ENCODE measurements at regions not wholly inside any gene's neighbourhood (a gene's known extent, or its start where the extent isn't known, plus 50 kb on each side); places are given as distances from the start of the nearest gene placed in this dataset.

DNA sequence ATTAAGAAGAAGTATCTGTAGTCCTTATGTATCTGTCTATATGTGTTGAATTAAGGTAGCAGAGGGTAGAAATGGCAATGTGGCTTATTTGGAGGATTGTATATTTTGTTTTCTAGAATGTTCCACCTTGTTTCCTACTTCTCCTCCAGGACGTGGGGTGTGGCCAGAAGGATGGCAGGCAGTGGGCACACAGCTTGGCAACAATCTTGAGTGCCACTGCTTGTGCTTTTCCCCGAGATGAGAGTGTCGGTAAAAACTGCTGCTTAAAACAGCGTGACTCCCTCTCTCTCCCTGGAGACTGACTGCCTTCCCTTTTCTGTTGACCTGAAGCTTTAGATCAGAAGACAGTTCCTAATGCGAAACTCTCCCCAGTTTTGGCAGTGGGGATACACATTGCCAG lies 61.2 kb downstream of the FAT3 start:
- DNase-seq (ENCODE audit: low spot score), result no peak
- no peak overlapping the region for H3K27ac Mint-ChIP-seq (ENCODE audit: unreplicated experiment)
- no peaks in the 10 kb centered on the region for H3K4me1 Mint-ChIP-seq (ENCODE audit: unreplicated experiment)
- H3K4me3 Mint-ChIP-seq (ENCODE audit: unreplicated experiment), result no peak overlapping the region
- TF ChIP-seq, protein P1, sequence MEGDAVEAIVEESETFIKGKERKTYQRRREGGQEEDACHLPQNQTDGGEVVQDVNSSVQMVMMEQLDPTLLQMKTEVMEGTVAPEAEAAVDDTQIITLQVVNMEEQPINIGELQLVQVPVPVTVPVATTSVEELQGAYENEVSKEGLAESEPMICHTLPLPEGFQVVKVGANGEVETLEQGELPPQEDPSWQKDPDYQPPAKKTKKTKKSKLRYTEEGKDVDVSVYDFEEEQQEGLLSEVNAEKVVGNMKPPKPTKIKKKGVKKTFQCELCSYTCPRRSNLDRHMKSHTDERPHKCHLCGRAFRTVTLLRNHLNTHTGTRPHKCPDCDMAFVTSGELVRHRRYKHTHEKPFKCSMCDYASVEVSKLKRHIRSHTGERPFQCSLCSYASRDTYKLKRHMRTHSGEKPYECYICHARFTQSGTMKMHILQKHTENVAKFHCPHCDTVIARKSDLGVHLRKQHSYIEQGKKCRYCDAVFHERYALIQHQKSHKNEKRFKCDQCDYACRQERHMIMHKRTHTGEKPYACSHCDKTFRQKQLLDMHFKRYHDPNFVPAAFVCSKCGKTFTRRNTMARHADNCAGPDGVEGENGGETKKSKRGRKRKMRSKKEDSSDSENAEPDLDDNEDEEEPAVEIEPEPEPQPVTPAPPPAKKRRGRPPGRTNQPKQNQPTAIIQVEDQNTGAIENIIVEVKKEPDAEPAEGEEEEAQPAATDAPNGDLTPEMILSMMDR (IDR thresholded peaks at IDR 0.05; ENCODE audit: unreplicated experiment), result no peak
- H3K36me3 Mint-ChIP-seq (ENCODE audit: low read depth, unreplicated experiment), result no peaks in the 10 kb centered on the region
- H3K27me3 Mint-ChIP-seq (ENCODE audit: unreplicated experiment), result no peaks in the 10 kb centered on the region
- no peaks in the 10 kb centered on the region for H3K9me3 Mint-ChIP-seq (ENCODE audit: unreplicated experiment)

DNA sequence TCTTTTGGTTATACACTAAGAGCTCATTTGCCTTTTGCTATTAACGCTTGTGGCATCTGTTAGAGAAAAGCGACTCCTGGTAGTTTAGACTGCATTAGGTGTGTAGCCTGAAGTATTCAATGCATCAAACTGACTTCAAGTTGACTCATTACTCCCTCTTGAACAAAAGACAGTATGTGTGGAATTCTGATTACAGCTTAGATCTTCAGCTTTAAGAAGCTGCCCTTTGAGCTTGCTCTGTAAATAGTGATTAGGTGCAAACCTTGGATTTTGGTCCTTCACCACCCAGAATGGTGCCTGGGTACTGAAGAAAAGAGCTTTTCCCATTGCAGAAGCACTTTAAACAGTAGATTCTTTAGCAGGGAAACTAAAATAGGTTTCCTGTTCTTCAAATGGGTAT lies 62.1 kb downstream of the FAT3 start:
- no peaks in the 10 kb centered on the region for H3K4me1 Mint-ChIP-seq (ENCODE audit: unreplicated experiment)
- no peak for DNase-seq (ENCODE audit: low spot score)

DNA sequence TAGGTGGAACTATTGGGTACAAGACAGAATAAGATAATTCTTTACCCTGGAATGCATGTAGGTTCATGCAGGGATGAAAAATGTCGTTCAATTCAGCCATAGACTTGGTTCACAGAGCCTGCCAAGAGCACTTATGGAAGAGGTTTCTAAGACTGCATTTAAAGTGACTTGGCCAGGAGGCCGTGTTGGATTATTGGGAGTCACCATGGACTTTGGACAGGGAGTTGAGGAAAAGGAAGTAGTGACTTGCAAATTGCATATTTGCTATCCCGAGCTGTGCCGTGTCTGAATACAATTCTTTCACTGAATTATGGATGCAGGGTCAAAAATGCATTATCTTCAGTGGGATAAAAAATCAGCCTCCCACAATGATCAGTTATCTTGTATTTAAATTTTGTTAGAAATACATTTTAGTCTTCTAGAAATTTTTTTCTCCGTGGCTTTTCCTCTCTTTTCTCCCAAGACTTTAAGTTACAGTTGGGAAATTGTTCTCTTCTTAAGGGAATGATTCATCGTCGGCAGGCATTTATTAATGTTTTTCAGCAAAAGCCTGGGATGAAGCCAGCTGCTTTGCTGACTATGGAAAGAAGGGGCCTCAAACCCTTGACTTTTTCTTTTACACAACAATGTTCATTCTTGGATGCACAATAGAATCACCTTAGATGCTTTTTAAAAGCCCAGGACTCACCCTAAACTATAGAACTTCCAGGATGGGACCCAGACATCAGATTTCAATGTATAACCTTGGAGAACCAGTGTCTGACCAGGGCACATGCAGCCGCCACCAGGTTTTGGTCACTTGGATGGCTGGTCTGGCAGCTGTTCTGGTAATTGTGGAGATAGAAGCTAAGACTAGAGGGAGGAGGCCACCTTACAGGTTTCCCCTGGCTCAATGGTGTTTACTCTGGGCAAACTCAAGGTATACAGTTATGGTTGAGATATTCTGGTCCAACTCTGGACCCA lies 70.8 kb downstream of the FAT3 start:
- Mint-ChIP-seq H3K4me1 (ENCODE audit: unreplicated experiment) (peaks cover 7% of the 10 kb centered on the region), H3K4me3 (ENCODE audit: unreplicated experiment) (no peak overlapping the region), H3K27ac (ENCODE audit: unreplicated experiment) (no peak overlapping the region)

More for the DNA sequence above, 62.1 kb downstream of the FAT3 start:
- Mint-ChIP-seq H3K27me3 (ENCODE audit: unreplicated experiment) (no peaks in the 10 kb centered on the region), H3K4me3 (ENCODE audit: unreplicated experiment) (no peak overlapping the region), H3K9me3 (ENCODE audit: unreplicated experiment) (no peaks in the 10 kb centered on the region), H3K36me3 (ENCODE audit: low read depth, unreplicated experiment) (no peaks in the 10 kb centered on the region), H3K27ac (ENCODE audit: unreplicated experiment) (no peak overlapping the region)
- TF ChIP-seq, protein P1 (IDR thresholded peaks at IDR 0.05; ENCODE audit: unreplicated experiment), result no peak

GRCh38 chr11:92296138-92296515 lies 71.5 kb downstream of the FAT3 start:
- H3K4me1 Mint-ChIP-seq (ENCODE audit: unreplicated experiment), result peaks cover 7% of the 10 kb centered on the region
- peaks cover 2% of the 10 kb centered on the region for H3K27me3 Mint-ChIP-seq (ENCODE audit: unreplicated experiment)
- no peak overlapping the region for H3K4me3 Mint-ChIP-seq (ENCODE audit: unreplicated experiment)
- DNase-seq (ENCODE audit: low spot score), result no peak
- H3K27ac Mint-ChIP-seq (ENCODE audit: unreplicated experiment), result no peak overlapping the region
- H3K36me3 Mint-ChIP-seq (ENCODE audit: low read depth, unreplicated experiment), result peaks cover 4% of the 10 kb centered on the region
- H3K9me3 Mint-ChIP-seq (ENCODE audit: unreplicated experiment), result no peaks in the 10 kb centered on the region
- TF ChIP-seq, protein P1 (IDR thresholded peaks at IDR 0.05; ENCODE audit: unreplicated experiment), result no peak

More for the DNA sequence above, 70.8 kb downstream of the FAT3 start:
- TF ChIP-seq, protein P1 (IDR thresholded peaks at IDR 0.05; ENCODE audit: unreplicated experiment), result no peak
- Mint-ChIP-seq H3K36me3 (ENCODE audit: low read depth, unreplicated experiment) (peaks cover 4% of the 10 kb centered on the region), H3K9me3 (ENCODE audit: unreplicated experiment) (no peaks in the 10 kb centered on the region), H3K27me3 (ENCODE audit: unreplicated experiment) (peaks cover 2% of the 10 kb centered on the region)
- DNase-seq (ENCODE audit: low spot score), result no peak

Measured in endothelial cell (in vitro differentiated cells).